SU-DHL-6 (cell line): ENCODE measurements at regions not wholly inside any gene's neighbourhood (a gene's known extent, or its start where the extent isn't known, plus 50 kb on each side); places are given as distances from the start of the nearest gene placed in this dataset.

ENCODE experiments used
- CTCF ChIP-seq: fragments of 200-600 bp; sonication (generic); IDR thresholded peaks from one replicate; pipeline ENCODE4 v1.5.1; 2017; ENCODE audit warnings: antibody characterized with exemption, mild to moderate bottlenecking, low read length, moderate library complexity; ENCODE audit not compliant: insufficient read depth, poor library complexity, severe bottlenecking
- EZH2phosphoT487 ChIP-seq: fragments of 200-600 bp; sonication (generic), shearing (Covaris generic); conservative IDR thresholded peaks from 2 replicates; pipeline ENCODE4 v1.6.1; 2018; ENCODE audit warnings: mild to moderate bottlenecking, antibody characterized with exemption, low read length, moderate library complexity, mixed read lengths

- no peak for TF ChIP-seq CTCF
- no peak for TF ChIP-seq EZH2phosphoT487
Measured at GRCh38 chr15:97146929-97147870, 813.3 kb upstream of the ARRDC4 start.
